Stomach (tissue), 8 donors: ENCODE measurements at regions not wholly inside any gene's neighbourhood (a gene's known extent, or its start where the extent isn't known, plus 50 kb on each side); places are given as distances from the start of the nearest gene placed in this dataset.
A peak's percentile ranks its signal among the peaks of the same experiment; 100 is the strongest.

Source experiments
- DNase-seq, 2 donors: peaks; one replicate each; pipeline versions ENCODE4 v3.0.0 to v3.0.0-alpha.2; 2013 to 2019
- H3K27ac ChIP-seq, 5 donors: fragments of 200-600 bp in 4 of 5; sonication (generic) in 4 of 5; one replicate each; pipeline ENCODE4 v1.5.1; 2013 to 2019; ENCODE audit warnings: mild to moderate bottlenecking in 1 of 5, moderate library complexity in 1 of 5
- H3K27me3 ChIP-seq, 3 donors: fragments of 200-600 bp; sonication (generic); one replicate each; pipeline ENCODE4 v1.5.1; 2017 to 2019; ENCODE audit warnings: mixed run types in 1 of 3
- H3K36me3 ChIP-seq, 4 donors: fragments of 200-600 bp; sonication (generic); 1 replicate in 3 of 4; 2 replicates in 1 of 4; pipeline ENCODE4 v1.5.1; 2016 to 2019
- H3K4me1 ChIP-seq, 4 donors: fragments of 200-600 bp; sonication (generic); one replicate each; pipeline ENCODE4 v1.5.1; 2016 to 2019
- H3K4me3 ChIP-seq, 4 donors: fragments of 200-600 bp; sonication (generic) in 3 of 4; one replicate each; pipeline ENCODE4 v1.5.1; 2016 to 2019; ENCODE audit warnings: mild to moderate bottlenecking in 1 of 4
- H3K9me3 ChIP-seq, 4 donors: fragments of 200-600 bp; sonication (generic); one replicate each; pipeline ENCODE4 v1.5.1; 2016 to 2019
- EP300 ChIP-seq: sonication (generic); formaldehyde crosslinking; IDR thresholded peaks from one replicate; pipeline ENCODE4 v1.6.1; 2017; ENCODE audit warnings: antibody characterized with exemption
- POLR2A ChIP-seq, 4 donors: fragments of 450-650 bp; IDR thresholded peaks; one replicate each; pipeline ENCODE4 v1.6.1; 2016; ENCODE audit warnings: antibody characterized with exemption in 4 of 4, control low read depth in 2 of 4, mild to moderate bottlenecking in 1 of 4, moderate library complexity in 1 of 4
- POLR2AphosphoS5 ChIP-seq, 3 donors: sonication (generic); formaldehyde crosslinking; IDR thresholded peaks; one replicate each; pipeline ENCODE4 v1.6.1; 2016; ENCODE audit warnings: antibody characterized with exemption in 3 of 3
- WGBS, 5 donors: extraction: QIAGEN DNeasy Blood & Tissue Kit in 3 of 5; methylation state at CpG; one replicate each; pipeline versions ENCODE4 v1.1.5 to v1.1.7; 2013 to 2018; 5-methylcytosine and 5-hydroxymethylcytosine counted together
- intact Hi-C: fragments of 100-400 bp; cut with DNase I; formaldehyde crosslinking; loops from one replicate; pipeline ENCODE4 v1.15.1; 2023; ENCODE audit warnings: low total_unique reads
- TF ChIP-seq, protein P1 (sequence below), 7 experiments: fragments of 450-650 bp in 4 of 7; fragments of 200-600 bp in 3 of 7; sonication (generic) in 3 of 7; IDR thresholded peaks; one replicate each; pipeline ENCODE4 v1.5.1; 2016 to 2019; ENCODE audit warnings: antibody characterized with exemption in 7 of 7, control low read depth in 2 of 7, mild to moderate bottlenecking in 1 of 7
- donor health status: healthy with polysubstance abuse.
- donor health status: Bipolar disorder and iron deficiency.
- donor health status: healthy.

DNA sequence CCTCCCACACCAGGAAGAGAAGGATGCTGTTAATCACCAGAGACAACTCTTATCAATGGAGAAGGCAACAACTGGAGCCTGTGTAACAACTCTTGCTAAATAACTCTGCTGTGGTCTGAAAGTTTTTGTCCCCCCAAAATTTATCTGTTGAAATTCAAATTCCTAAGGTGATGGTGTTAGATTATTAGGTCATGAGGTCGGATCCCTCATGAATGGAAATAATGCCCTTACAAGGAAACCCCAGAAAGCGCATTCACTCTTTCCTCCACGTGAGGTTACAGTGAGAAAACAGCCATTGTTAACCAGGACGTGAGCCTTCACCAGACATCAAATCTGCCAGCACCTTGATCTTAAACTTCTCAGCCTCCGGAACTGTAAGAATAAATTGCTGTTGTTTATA, 141.9 kb upstream of the CXADR start:
- intact Hi-C loops: no loop called here
- no peak for TF ChIP-seq POLR2A (IDR thresholded peaks at IDR 0.05)
- no peak for TF ChIP-seq EP300
- no peak for TF ChIP-seq POLR2AphosphoS5 (IDR thresholded peaks at IDR 0.05)
- TF ChIP-seq, protein P1, sequence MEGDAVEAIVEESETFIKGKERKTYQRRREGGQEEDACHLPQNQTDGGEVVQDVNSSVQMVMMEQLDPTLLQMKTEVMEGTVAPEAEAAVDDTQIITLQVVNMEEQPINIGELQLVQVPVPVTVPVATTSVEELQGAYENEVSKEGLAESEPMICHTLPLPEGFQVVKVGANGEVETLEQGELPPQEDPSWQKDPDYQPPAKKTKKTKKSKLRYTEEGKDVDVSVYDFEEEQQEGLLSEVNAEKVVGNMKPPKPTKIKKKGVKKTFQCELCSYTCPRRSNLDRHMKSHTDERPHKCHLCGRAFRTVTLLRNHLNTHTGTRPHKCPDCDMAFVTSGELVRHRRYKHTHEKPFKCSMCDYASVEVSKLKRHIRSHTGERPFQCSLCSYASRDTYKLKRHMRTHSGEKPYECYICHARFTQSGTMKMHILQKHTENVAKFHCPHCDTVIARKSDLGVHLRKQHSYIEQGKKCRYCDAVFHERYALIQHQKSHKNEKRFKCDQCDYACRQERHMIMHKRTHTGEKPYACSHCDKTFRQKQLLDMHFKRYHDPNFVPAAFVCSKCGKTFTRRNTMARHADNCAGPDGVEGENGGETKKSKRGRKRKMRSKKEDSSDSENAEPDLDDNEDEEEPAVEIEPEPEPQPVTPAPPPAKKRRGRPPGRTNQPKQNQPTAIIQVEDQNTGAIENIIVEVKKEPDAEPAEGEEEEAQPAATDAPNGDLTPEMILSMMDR (IDR thresholded peaks at IDR 0.05): no peak
- H3K4me3 ChIP-seq: no peak overlapping the region
- H3K27me3 ChIP-seq: no peaks in the 10 kb centered on the region
- H3K4me1 ChIP-seq: no peaks in the 10 kb centered on the region
- 31 to 33% (median 32%) methylated on average over 5 of the region's 5 CpGs for WGBS, 5 donors
- DNase-seq: no peak
- no peaks in the 10 kb centered on the region for H3K36me3 ChIP-seq
- H3K9me3 ChIP-seq: no peaks in the 10 kb centered on the region
- H3K27ac ChIP-seq: peak overlapping the region in 1 of 5 donors; percentile 45

- TF ChIP-seq POLR2AphosphoS5 (IDR thresholded peaks at IDR 0.05) (no peak), EP300 (no peak), POLR2A (IDR thresholded peaks at IDR 0.05) (no peak)
- TF ChIP-seq, protein P1 (IDR thresholded peaks at IDR 0.05): no peak
- Histone ChIP-seq H3K9me3 (no peaks in the 10 kb centered on the region), H3K27me3 (no peaks in the 10 kb centered on the region), H3K36me3 (no peaks in the 10 kb centered on the region), H3K4me1 (no peaks in the 10 kb centered on the region), H3K4me3 (no peak overlapping the region), H3K27ac (no peak overlapping the region)
- intact Hi-C loops: no loop called here
- DNase-seq: no peak
- WGBS, 5 donors: 0 to 14% (median 11%) methylated on average over 1 of the region's 1 CpG
Observed at GRCh38 chr21:17371450-17371849, 141.4 kb upstream of the CXADR start.

DNA sequence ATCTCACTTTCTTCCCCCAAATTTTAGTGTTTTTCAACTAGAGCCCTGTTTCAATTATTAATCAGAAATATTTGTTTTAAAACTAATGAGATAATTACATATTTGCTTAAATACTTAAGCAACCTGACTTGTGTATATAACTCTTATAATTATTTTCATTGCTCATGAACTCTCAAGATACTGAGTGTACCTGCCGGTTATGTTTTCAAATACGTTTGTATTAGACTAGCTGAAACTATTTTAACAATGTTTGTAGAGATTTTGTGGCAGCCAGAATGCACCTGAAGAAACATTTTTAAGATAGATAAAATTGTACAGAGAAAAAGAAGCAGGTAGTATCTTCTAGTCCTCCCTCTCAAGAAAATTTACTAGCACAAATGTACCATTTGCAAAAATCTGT, 140.6 kb upstream of the CXADR start:
- H3K27me3 ChIP-seq: no peaks in the 10 kb centered on the region
- no peaks in the 10 kb centered on the region for H3K36me3 ChIP-seq
- H3K4me3 ChIP-seq: no peak overlapping the region
- WGBS, 5 donors: 20 to 52% (median 36%) methylated on average over 2 of the region's 2 CpGs
- H3K4me1 ChIP-seq: no peaks in the 10 kb centered on the region
- no peak overlapping the region for H3K27ac ChIP-seq
- H3K9me3 ChIP-seq: no peaks in the 10 kb centered on the region
- TF ChIP-seq EP300 (no peak), POLR2AphosphoS5 (IDR thresholded peaks at IDR 0.05) (no peak), POLR2A (IDR thresholded peaks at IDR 0.05) (no peak)
- TF ChIP-seq, protein P1 (IDR thresholded peaks at IDR 0.05): no peak
- intact Hi-C loops: no loop called here
- DNase-seq: no peak

DNA sequence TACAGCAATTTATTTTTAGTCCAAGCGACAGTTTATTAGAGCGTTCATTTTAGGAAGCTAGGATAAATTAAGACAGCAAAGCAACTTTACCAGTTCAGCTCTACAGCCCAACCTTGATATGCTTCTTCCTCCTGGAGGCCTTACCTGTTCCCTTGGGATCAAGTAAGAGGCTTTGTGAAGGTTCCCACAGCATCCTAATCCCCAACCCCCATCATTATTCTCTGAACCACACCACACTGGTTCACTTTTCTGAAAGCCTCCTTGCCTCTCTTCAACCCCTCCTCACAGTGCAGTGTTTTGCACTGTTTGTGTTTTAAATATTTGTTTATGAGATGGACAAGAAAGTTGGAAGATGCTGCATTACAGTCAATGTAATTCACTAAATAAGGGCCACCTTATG, 126.3 kb upstream of the CXADR start:
- Histone ChIP-seq H3K27me3 (no peaks in the 10 kb centered on the region), H3K4me3 (no peak overlapping the region), H3K9me3 (peaks cover 0 to 10% (median 5%) of the 10 kb centered on the region in 4 donors), H3K36me3 (no peaks in the 10 kb centered on the region), H3K4me1 (no peaks in the 10 kb centered on the region), H3K27ac (no peak overlapping the region)
- intact Hi-C loops: loop anchor here (5.0 kb wide), 1 partner anchor 196 kb away; no protein-coding TSS in a partner anchor
- 22 to 28% (median 26%) methylated on average over 2 of the region's 2 CpGs for WGBS, 5 donors
- no peak for DNase-seq
- TF ChIP-seq POLR2A (IDR thresholded peaks at IDR 0.05) (no peak), POLR2AphosphoS5 (IDR thresholded peaks at IDR 0.05) (no peak), EP300 (no peak)
- TF ChIP-seq, protein P1 (IDR thresholded peaks at IDR 0.05): no peak
